HG03442 (cell line): ENCODE measurements at regions not wholly inside any gene's neighbourhood (a gene's known extent, or its start where the extent isn't known, plus 50 kb on each side); places are given as distances from the start of the nearest gene placed in this dataset.
A peak's percentile ranks its signal among the peaks of the same experiment; 100 is the strongest.
"Not testable (repeated sequence)": the region's sequence is repeated elsewhere in the genome, so short reads cannot be mapped to it uniquely, and the experiment has no call there.

Experiments used
- ATAC-seq: cut with Tn5 transposase; IDR thresholded peaks from one replicate; pipeline ENCODE4 v1.9.1; 2021; ENCODE audit warnings: mild to moderate bottlenecking, moderate library complexity; ENCODE audit not compliant: unreplicated experiment

DNA sequence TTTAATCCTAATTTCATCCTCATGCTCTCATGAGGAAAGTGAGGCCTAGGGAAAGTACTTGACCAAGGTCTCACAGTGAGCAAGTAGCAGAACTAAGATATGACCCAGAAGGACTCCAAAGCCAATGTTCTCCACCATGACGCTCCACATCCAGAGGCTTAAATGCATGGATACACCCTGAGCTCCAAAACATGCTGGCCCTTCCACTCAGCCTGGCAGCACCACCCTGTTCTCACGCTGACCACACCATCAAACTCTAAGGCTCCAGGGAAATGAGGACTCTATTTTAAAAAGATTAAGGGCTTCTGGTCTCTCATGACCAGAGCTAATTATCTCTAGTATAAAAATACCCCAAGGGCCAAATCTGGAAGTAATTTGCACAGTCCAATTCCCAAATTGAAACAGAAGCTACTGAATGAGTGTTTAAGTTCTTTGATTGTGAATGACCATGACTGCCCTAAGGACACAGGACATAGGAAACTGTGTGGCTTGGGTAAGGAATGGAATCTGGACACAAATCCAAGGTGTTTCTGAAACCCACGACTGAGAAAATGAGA lies 71.1 kb upstream of the ABLIM1 start:
- ATAC-seq = no peak

DNA sequence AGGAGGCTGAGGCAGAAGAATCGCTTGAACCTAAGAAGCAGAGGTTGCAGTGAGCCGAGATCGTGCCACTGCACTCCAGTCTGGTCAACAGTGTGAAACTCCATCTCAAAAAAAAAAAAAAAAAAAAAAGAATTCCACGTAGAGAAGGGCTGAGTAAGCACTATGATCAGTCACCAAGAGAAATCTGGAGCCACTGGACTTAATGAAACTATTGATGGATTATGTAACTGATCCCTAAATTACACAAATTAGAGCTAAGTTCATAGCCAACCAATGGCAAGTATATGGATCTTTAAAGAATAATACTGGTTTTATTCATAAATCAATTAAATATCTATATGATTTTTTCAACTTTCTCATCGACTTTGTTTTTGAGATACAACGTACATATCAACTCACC lies 72.2 kb upstream of the ABLIM1 start:
- ATAC-seq = no peak

DNA sequence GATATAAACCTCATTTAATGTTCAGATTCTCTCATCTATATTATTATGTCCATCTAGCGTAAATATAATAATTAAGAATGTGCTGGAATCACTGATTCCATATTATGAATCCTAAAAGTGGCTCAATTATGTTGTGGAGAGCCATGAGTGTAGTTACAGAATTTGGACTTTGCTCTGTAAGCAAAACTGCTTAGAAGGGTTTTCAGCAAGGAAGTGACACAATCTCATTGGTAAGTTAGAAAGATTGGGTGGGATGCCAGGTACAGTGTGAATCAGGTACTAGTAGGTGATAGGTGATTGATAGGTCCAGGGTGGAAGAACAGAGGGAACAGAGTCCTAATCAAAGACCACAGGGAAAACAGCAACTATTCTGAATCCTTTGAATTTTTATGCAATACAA lies 74.9 kb upstream of the ABLIM1 start:
- ATAC-seq = no peak

DNA sequence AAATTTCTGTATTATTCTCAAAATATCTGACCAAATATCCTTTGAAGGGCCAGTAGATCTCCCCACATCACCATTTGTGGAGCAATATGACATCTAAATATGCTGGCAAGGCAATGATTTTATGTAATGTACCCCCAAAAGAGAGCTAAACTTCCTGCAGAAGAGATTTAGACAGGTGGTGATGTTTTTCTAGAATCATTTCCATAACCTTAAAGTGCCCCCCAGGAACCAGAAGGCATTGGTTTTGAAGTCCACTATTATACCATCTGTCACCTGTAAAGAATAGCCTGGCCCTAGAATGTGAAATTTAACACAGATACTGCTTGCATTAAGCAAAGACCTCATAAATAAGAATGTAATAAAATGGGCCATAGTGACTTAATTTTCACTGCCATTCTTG lies 77.9 kb upstream of the ABLIM1 start:
- no peak for ATAC-seq

DNA sequence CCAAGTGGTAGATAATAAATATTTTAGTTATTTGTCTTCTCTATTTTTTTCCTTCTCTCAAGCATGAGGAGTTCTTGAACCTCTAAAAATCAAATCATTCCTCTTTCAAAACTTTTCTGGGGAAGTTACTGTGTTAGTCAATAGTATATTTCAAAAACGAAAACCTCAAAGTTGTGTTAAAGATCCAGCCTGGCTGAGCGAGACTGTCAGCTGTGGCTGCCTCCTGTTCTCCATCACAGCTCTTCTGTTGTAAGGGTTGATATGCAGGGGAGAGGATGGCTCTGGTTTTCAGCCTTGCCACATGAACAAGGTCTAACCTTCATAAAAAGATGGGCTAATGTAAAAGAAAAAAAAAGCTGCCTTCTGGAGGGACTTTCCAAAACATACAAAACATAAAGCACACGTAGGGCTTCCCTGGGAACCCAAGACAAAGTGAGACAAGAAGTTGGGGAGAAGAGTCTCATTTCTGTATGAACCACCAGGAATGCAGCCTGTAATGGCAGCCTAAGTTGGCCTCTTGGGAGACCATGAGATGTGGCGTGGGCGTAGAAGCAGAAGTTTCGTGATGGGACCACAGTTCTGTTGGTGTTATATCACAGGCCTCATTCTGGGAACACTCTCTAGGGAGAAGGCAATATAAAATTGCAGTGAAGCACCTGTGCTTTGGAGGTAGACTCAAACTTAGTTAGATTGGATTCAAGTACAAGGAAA lies 77.9 kb upstream of the FHIP2A start:
- no peak for ATAC-seq

DNA sequence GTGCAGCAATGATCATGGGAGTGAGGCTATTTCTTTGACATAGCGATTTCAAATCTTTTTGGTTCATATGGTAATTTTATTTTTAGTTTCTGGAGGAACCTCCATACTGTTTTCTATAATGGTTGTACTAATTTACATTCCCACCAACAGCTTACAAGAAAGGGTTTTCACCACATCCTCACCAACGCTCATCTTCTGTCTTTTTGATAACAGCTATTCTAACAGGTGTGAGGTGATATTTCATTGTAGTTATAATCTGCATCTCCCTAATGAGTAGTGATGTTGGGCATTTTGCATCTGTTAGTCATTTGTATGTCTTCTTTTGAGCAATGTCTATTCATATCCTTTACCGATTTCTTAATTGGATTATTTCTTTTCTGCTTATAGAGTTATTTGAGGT lies 75.0 kb upstream of the FHIP2A start:
- ATAC-seq = no peak

DNA sequence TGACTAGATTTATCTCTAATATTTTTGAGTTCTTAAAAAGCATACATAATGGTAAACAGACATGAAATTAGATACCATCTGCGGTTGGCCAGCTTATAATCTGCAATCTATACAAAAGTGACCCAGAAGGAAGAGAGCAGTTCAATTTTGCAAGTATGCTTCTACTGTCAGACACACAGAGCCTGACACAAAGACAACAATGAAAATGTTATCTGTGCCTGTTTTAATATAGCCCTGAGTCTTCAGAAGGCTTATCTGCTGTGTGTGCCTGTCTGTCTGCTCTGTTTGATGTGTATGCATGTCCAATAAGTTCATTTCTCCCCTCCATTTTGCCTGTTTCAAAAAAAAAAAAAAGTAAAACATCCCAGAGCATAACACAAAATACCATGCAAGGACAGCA lies 73.3 kb upstream of the FHIP2A start:
- no peak for ATAC-seq

DNA sequence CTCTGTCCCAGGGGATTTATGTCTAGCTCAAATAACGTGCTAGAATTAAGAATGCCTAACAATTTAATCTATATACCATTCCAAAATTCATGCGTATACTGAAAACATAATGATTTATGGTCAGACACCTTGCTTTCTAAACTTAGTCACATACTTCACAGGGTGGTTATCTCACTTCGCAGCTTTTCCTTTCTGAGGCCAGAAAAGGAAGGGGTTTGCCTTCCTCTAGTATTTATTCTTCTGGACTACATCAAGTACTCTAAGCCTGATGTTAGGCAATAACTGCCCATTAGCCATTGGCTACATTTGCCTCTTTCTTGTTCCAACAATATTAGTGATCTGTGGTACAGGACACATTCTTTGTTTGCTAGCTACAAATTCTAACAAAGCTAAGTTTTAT lies 72.6 kb upstream of the FHIP2A start:
- ATAC-seq = no peak

DNA sequence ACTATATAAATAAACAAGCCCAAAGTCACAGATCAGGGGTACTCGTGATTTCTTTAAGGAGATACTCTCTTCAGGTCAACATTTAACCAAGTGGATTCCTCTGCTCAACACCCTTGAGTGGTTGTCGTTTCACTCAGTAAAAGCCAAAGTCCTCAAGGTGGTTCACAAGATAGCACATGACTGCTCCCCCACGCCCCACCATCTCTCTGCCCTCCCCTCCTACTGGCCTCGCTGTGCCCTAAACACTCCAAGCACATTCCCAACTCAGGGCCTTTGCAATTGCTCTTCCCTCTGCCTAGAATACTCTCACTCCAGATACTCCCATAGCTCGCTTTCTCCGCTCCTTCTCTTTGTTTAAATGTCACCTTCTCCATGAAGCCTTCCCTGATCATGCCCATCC lies 72.1 kb upstream of the FHIP2A start:
- ATAC-seq = no peak

DNA sequence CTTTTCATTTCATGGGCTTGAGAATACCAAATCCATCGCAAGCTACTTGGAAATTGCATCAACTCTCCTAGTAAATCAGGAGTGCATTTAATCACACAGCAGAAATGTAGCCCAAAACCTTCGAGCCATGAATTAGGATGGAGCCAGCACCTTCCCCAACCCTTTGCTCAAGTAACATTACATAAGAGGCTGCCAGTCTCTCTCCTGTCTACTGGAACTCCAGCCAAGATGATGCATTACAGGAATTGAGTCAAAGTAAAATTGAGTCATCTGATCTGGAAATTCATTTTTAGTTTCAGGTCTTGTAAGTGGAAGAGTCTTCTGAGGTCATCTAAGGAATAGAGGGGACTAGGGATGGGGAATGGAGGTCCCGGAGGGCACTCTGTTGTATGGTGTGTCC lies 69.7 kb upstream of the FHIP2A start:
- ATAC-seq = no peak

DNA sequence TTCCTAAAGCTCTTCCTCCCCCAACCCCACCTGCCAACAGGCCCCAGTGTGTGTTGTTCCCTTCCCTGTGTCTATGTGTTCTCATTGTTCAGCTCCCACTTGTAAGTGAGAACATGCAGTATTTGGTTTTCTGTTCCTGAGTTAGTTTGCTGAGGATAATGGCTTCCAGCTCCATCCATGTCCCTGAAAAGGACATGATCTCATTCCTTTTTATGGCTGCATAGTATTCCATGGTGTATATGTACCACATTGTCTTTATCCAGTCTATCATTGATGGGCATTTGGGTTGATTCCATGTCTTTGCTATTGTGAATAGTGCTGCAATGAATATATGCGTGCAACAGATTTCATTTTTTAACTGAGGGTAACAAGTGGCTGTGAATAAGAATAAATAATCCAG lies 69.0 kb upstream of the FHIP2A start:
- ATAC-seq = not testable (repeated sequence)

DNA sequence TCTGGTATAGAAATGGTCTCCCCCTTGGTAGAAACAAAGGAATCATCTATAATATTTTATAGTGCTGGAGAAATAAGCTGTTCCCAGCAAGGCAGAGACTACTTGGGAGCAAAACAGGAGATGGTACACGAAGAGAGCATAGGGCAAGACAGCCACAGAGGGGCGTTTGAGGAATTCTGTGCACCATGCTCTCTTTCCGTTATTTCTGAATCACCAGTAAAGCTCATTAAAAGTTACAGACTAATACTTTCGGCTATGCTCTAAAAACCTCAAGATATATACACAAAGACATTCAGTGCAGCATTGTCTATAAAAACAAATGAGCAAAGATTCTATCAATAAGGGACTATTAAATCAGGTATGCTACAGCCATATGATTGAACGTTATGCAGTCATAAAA lies 68.5 kb upstream of the FHIP2A start:
- ATAC-seq = no peak

DNA sequence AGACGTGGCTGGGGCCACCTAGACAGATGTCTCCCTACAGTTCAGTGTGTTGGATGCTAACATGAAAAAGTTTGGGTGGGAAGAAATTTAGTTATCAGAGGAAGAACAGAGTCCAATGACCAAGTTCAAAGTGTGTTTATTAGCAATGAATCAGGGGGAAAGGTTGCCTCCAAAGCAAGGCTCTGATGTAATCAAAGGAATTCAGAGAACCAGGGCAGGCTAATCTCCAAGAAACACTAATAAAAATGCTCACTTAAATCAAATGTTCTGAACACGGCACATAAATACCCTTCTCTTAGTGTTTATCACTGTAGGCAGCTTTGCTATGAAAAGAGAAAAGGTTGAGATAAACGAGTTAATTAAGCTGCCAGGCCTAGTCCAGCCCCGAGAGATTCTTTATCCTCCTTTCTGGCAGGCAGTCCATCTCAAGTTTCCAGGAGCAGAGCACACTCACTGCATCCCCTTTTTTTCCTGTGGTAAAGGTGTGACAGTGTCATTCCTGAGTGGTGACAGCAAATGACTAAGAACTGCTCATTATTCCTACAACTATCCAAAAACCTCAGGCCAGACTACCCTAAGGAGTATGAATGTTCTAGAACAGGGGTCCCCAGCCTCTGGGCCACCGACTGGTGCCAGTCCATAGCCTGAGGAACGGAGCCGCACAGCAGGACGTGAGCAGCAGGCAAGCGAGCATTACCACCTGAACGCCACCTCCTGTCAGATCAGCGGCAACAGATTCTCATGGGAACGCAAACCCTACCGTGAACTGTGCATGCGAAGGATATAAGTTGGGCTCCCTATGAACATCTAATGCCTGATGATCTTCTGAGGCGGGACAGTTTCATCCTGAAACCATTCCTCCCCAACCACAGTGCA lies 66.9 kb upstream of the FHIP2A start:
- ATAC-seq = no peak

DNA sequence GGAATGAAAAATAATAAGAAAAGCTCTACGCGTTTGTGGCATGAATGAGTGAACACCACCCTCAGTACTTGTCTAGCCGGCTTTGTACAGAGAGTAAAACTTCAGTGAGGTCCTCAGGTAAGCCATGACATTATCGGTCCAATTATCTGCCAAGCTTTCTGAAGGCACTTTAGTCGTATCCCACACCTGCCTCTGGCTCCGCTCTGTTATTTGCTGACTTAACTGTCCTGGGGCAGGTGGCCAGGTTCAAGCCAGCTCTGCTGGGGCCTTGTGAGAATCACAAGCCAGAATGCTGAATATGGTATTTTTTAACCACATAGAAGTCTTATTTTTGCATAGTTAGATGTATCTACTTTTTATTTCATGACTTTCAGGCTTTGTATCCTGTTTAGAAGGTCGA lies 66.0 kb upstream of the FHIP2A start:
- no peak for ATAC-seq

DNA sequence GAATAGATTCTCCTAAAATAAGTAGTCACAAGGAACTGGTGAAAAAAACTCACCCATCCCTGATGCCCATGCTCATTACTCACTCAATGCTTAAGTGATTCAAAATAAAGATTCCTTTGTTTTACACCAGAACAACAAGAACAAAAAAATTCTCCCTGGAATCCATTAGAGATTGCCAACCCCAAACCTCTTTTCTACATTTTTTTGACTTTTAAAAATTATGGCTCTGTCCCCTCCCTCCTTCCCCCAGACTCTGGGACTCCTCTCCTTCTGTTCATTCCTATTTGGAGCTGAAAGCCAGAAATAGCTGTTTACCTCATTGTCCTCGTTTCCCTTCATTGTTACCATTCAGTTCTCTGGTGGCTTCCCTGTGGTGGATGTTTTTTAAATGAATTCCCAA lies 63.2 kb upstream of the FHIP2A start:
- ATAC-seq = no peak

DNA sequence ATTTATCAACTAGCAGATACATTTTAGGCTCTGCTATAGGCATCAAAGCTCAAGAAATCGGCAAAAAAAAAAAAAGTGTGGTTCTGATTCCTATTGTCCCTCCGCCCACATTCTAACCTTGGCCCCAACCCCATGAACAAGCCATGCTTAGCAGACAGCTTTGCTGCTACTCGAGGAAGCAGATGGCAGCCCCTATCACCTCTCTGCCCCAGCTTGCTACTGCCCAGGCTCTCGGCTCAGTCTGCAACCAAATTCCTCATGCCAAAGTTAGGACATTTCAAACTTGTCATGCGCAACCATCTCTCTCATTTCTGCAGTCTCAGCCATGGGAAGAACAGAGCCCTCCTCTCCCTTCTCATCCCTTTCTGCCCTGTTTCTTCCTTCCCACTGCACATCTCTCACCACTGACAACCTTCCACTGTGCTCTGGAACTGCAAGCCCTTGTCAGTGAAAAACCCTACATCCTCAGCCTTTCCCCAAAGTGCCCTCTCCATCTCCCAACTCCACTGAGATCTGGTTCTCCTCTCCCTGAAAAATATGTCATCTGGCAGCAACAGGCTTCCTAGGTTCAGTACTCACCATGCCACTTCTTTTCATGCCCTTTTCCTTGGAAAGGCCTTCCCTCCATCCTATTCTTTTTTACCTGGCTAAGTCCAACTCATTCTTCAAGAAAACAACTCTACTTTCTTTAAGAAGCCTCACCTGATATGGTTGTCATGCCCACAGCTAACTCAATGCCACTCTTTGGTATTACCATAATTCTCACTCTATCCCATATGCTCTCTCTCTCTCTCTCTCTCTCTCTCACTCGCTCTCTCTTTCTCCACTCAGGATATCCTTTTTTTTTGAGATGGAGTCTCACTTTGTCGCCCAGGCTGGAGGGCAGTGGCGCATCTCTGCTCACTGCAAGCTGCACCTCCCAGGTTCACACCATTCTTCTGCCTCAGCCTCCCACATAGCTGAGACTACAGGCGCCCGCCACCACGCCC lies 60.1 kb upstream of the FHIP2A start:
- ATAC-seq = no peak

DNA sequence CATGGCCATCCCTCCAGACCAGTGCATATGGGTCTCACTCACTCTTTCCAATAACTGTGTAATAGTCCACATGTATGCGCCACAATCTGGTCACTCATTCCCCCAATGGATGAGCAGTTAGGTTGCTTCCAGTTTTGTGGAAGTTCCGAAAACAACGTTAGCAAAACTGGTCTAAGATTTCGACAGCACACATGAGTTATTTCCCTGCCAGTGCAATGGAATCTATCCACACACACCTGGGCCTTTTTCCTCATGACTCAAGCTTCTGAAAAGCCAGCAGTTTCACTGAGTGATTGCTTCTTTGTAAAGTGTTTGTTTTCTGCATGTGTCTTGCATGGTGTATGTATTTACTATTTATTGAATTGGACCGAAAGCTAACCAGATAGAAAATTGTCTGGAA lies 58.8 kb upstream of the FHIP2A start:
- ATAC-seq = no peak

DNA sequence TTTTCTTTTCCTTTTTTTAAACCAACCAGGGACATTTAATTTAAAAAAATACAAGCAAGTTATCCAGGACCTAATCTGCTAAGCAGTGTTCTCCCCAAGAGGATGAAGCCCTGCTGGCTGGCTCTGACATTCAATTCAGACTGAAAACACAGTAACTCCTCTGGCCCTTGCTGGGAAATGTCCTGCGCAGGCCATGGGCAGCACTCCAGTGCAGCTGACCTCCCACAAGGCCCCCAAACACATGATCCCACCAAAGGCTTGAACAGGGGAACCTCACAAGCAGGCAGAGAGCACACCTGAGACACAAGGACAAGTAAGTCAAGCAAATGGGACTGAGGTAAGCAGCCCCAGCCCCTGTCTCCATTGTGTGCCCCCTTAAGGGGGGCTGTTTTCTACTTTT lies 56.9 kb upstream of the FHIP2A start:
- no peak for ATAC-seq

DNA sequence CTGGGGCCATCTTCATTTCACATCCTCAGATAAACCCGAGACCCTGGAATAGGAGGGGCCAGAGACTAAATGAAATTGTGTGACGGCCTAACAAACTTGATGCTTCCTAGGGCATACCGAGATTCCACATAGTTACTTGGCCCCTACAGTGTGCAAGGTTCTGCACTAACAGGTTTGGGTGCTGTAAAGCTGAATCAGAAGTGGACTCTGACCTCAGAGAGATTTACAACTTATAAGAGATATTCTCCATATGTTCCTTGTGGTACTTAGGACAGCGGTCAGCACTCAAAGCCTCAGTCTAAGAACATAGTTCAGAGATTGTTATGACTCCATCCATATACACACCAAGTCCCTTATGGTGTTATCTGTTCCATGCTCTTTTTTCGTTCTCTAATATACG lies 55.1 kb upstream of the FHIP2A start:
- no peak for ATAC-seq

DNA sequence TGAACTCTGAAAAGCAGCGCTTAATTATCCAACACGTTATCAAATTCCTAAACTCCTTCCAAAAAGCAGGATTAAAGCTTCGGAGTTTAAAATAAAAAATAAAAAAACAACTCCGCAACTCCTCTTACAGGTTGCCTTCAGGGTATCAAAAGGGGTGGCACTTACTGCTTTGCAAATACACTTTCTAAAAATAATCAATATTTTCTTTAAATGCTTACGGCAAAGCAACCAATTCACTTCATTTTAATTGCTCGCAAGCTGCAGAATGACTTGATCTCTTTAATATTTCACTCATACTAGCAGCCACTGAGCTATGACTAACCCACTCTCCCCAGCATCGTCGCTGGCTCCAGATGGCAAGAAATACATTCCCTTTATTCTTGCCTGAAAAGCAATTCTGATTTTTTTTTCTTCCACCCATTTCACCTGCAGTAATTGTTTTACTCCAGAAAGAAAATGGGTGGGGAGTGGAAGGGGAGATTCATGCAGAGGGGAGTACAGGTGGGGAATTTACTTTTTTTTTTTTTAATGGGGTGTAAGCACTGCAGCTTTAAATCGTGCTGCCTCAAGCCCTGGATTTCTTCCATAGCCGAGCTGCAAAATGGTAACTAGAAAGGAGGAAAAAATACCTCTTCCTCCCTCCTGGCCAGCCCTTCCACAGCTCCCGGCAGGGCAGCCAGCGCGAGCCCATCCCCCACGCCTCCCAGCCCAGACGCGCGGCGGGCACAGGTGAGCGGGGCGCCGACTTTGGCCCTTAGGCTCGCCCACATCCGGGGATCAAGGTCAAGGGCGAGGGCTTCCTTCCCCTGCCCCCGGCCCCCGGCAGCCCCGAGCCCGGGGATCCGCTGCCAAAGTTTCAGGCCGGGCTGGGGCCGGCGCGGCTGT lies 54.2 kb upstream of the FHIP2A start:
- ATAC-seq = peak; percentile 41
